Memory B cell (primary cell): ENCODE measurements at regions not wholly inside any gene's neighbourhood (a gene's known extent, or its start where the extent isn't known, plus 50 kb on each side); places are given as distances from the start of the nearest gene placed in this dataset.

Source experiments
- ATAC-seq: fragments of 150-1000 bp; cut with Tn5 transposase; 2 replicates; pipeline ENCODE4 v1.10.0; 2021; ENCODE audit warnings: low read depth, mild to moderate bottlenecking, moderate library complexity
- DNase-seq, 2 donors: peaks; one replicate each; pipeline ENCODE4 v3.0.0; 2022; ENCODE audit warnings: low spot score in 2 of 2
- H3K27ac Mint-ChIP-seq: one replicate; pipeline ENCODE4 v1.8.0; 2022; ENCODE audit warnings: mild to moderate bottlenecking, moderate library complexity, mixed read lengths
- H3K27me3 Mint-ChIP-seq: one replicate; pipeline ENCODE4 v1.8.0; 2022; ENCODE audit warnings: mixed read lengths
- H3K36me3 Mint-ChIP-seq: one replicate; pipeline ENCODE4 v1.8.0; 2022; ENCODE audit warnings: mild to moderate bottlenecking, mixed read lengths
- H3K4me1 Mint-ChIP-seq: one replicate; pipeline ENCODE4 v1.8.0; 2022; ENCODE audit warnings: mixed read lengths
- H3K4me3 Mint-ChIP-seq: one replicate; pipeline ENCODE4 v1.8.0; 2022; ENCODE audit warnings: mild to moderate bottlenecking, moderate library complexity, mixed read lengths
- H3K9me3 Mint-ChIP-seq: one replicate; pipeline ENCODE4 v1.8.0; 2022; ENCODE audit warnings: mixed read lengths

DNA sequence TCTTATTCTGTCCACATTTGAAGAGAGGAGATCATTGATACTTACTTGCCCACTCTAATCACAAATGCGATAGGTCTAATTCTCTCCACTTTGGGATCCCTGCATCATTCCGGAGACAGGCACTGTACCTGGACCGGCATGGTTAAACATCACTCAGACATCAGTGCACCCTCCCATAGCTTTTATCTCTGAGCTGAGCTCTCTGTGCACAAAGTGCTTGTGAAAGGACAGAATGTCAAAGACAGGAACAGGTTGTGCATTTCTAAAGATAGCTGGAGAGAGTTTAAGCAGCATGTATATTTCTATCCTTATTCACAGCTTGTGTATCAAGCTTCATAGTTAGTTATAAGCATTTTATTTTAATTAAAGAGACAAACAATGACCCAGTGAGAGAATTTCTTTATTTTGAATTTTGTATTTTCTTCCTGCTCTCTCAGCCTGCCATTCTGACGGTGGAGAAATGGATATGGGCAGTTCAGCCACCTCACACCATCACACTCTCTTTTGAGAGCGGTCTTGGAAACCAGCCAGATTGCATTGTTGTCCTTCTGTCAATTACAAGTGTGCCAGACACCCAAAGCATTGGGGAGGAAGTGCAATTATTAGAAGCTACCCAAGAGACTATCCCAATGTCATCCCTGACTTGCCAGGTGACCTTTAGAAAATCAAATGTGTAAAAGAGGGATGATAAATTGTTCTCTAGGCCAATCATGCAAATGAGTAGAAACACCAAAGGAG lies 65.2 kb upstream of the CHL1 start:
- H3K9me3 Mint-ChIP-seq, result no peaks in the 10 kb centered on the region
- no peaks in the 10 kb centered on the region for H3K27me3 Mint-ChIP-seq
- H3K36me3 Mint-ChIP-seq, result no peaks in the 10 kb centered on the region
- peaks cover 2% of the 10 kb centered on the region for H3K4me1 Mint-ChIP-seq
- ATAC-seq (no peak), DNase-seq (no peak)
- H3K27ac Mint-ChIP-seq, result no peak overlapping the region
- no peak overlapping the region for H3K4me3 Mint-ChIP-seq

DNA sequence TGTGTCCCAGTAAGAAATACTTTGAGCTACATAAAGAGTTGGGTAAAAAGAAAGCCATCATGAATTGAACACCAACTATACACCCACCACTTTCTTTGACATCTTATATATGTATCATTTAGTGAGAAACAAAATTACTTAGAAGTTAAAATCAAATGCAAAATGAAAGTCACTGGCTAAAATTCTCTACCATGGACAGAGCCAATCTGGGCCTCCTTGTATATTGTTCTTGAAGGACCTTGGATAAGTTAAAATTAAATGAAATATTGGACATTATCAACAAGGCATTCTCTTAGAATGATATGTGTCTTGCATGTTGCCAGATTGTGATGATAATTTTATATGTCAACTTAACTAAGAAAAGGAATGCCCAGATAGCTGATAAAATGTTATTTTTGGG lies 64.2 kb upstream of the CHL1 start:
- Mint-ChIP-seq H3K27ac (no peak overlapping the region), H3K27me3 (no peaks in the 10 kb centered on the region), H3K36me3 (no peaks in the 10 kb centered on the region), H3K4me3 (no peak overlapping the region), H3K4me1 (no peaks in the 10 kb centered on the region), H3K9me3 (no peaks in the 10 kb centered on the region)
- DNase-seq, result no peak
- ATAC-seq, result no peak

DNA sequence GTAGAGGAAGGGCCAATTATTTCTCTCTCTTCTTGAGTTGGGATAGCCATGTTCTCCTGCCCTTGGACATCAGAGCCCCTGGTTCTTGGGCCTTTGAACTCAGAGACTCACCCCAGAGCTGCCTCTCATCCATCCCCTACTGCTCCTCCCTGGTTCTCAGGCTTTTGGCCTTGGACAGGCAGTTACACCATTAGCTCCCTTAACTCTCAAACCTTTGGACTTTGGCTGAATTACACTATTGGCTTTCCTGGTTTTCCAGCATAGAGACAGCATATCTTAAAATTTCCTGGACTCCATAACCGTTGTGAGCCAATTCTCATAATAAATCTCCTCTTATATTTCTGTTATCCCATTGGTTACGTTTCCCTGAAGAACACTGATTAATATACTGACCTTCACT lies 63.7 kb upstream of the CHL1 start:
- H3K36me3 Mint-ChIP-seq, result no peaks in the 10 kb centered on the region

DNA sequence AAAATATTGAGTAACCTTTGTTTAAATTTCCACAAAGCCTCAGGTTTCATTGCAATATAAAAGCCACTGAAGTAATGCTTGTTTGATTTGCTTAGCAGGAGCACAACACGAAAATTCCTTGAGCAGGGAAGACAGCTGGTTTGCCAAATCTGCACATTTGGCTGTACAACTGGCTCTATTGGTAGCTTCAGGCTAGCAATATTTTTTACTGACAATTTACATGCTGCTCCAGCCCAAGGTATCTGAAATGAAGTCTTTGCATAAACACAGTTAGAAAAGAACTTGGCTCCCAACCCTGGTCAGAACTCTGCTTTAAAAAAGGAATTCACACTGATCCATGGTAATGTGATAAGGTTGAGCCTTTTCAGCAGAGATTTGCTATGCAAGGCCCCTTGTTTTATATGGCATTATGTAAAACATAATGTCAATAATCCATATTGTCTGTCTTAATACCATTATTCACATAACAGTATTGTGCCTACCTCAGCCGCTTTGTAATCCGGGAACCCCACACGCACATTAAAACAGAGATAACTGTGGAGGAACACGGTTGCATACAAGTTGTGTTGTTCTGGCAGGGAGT lies 55.7 kb upstream of the CHL1 start:
- DNase-seq, result no peak
- peaks cover 4% of the 10 kb centered on the region for H3K9me3 Mint-ChIP-seq
- no peaks in the 10 kb centered on the region for H3K4me1 Mint-ChIP-seq
- peaks cover 3% of the 10 kb centered on the region for H3K27me3 Mint-ChIP-seq
- no peak overlapping the region for H3K27ac Mint-ChIP-seq
- no peak for ATAC-seq
- peaks cover 1% of the 10 kb centered on the region for H3K36me3 Mint-ChIP-seq
- H3K4me3 Mint-ChIP-seq, result no peak overlapping the region

More for the DNA sequence above, 63.7 kb upstream of the CHL1 start:
- DNase-seq (no peak), ATAC-seq (no peak)
- no peaks in the 10 kb centered on the region for H3K27me3 Mint-ChIP-seq
- no peaks in the 10 kb centered on the region for H3K4me1 Mint-ChIP-seq
- H3K27ac Mint-ChIP-seq, result no peak overlapping the region
- no peak overlapping the region for H3K4me3 Mint-ChIP-seq
- no peaks in the 10 kb centered on the region for H3K9me3 Mint-ChIP-seq
